ENCODE measurements at regions not wholly inside any gene's neighbourhood (a gene's known extent, or its start where the extent isn't known, plus 50 kb on each side); places are given as distances from the start of the nearest gene placed in this dataset.

DNA sequence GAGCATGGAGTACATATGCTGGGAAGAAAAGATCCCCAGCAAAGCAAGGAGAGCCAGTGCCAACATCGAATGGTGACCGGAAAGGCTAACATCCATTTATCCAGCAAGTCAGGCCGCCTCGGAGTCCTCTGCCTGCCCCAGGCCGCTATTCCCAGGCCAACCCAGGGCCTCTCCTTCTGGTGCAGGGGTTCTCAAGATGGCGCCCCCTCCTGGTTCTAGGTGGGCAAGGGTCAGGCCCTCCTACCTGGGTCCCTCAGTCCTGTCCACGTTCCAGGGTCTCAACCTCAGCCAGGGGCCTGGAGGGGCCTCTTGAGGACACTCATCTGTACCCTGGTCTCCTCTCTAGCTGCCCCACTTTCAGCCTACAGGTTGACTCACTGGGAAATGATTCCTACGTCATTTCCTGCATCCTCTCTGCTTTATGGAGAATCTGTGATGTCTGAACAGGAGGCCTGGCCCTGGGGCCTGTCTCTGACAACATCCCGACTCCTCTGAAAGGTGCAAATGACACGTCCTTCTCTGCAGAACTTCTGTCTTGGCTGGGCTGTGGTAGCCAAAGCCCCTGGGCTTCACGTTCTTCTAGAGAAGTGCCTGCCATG is 145.3 kb downstream of the PSMG1 start:
- no peak for DNase-seq (ENCODE audit: extremely low read depth in 1 of 11, low read depth in 9 of 11, low spot score in 4 of 11)

DNA sequence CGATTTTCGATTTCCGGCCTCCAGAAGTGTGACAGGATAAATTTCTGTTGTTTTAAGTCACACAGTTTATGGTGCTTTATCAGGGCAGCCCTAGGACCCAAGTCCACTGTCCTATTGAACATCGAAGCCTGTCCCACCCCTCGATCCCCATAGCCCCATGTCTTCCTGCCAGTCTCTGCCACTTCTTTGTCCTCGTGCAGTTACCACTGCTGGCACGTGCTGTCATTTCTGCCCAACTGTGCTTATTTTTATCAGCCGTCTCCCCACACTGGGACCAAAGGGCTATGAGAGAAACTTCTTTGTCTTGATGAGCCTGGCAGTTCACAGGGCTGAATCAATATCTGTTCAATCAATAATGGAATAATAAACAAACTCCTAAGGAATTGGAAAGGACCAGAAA is 146.7 kb downstream of the PSMG1 start:
- no peak for DNase-seq (ENCODE audit: extremely low read depth in 1 of 11, low read depth in 9 of 11, low spot score in 4 of 11)

DNA sequence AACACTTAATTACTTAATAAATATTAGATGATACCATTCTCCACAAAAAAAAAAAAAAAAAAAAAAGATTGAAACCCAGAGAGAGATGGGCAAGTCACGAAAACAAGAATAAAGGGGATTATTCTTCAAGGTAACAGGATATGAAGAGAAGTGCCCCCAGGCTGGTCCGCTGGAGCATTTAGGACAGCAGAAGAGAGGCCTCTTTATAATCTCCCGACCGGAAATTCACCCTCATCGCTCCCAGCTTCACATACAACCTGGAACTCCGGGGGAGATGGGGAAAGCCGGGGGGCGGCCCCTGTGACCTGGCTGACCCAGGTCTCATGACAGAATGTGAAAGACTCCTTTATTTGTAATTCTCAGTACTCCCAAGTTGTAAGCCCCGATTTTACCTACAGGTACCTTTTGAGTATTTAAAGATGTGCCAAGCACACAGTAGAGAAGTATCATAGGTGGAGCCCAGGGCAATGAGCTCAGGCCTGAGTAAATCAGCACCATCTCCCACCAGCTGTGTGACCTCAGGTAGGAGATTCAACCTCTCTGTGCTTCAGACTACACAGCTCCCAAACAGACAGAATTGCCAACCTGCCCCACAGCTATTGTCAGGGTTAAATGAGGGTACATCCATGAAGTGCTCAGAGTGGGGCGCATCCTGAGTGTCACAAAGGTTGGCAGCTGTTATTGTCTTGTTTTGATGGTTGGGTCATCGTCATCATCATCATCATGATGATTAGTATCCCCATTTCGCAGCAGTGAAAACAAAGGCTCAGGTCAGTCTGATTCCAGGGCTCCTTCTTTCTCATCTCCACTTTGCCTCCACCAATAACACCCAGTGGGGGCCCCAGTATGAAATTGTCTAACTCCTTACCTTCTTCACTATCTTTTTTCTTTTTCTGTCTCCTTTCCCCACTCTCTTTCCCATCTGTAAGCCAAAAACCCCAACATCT is 148.4 kb downstream of the PSMG1 start:
- DNase-seq (ENCODE audit: extremely low read depth in 1 of 11, low read depth in 9 of 11, low spot score in 4 of 11), result no peak

GRCh38 chr21:39033878-39034589 is 149.2 kb downstream of the PSMG1 start:
- peak in 2 of 11 donors; percentile 31 to 46 for DNase-seq (ENCODE audit: extremely low read depth in 1 of 11, low read depth in 9 of 11, low spot score in 4 of 11)

GRCh38 chr21:39029900-39030884 is 153.1 kb downstream of the PSMG1 start:
- DNase-seq (ENCODE audit: extremely low read depth in 1 of 11, low read depth in 9 of 11, low spot score in 4 of 11), result no peak

GRCh38 chr21:39029086-39029755 is 154.0 kb downstream of the PSMG1 start:
- peak in 1 of 11 donors; percentile 46 for DNase-seq (ENCODE audit: extremely low read depth in 1 of 11, low read depth in 9 of 11, low spot score in 4 of 11)

DNA sequence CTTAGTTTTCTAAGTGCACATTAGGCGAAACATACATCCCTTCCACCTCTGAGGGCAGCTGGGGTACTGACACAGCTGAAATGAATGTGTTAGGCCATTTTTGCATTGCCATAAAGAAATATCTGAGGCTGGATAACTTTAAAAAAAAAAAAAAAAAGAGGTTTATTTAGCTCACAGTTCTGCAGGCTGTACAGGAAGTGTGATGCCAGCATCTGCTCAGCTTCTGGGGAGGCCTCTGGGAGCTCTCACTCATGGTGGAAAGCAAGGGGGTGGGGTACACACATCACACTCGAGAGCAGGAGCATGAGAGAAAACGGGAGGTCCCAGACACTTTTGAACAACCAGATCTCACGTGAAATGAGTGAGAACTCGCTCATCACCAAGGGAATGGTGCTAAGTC is 158.1 kb downstream of the PSMG1 start:
- DNase-seq (ENCODE audit: extremely low read depth in 1 of 11, low read depth in 9 of 11, low spot score in 4 of 11), result no peak

DNA sequence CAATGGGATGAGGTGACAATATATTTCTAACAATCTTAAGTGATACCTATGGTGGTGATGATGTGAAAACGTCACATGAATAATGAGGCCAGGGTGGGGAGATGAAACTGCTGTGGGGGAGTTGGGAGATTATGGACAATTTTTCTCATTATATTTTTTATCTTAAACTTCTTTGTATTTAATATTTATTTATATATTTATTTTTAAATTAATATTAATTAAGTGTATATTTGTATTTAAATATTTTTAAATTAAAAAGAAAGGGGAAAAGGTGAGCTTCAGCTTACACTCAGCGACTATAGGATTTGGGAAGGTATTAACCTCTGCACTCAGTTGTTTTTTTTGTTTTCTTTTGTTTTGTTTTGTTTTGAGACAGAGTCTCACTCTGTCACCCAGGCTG is 158.7 kb downstream of the PSMG1 start:
- no peak for DNase-seq (ENCODE audit: extremely low read depth in 1 of 11, low read depth in 9 of 11, low spot score in 4 of 11)

DNA sequence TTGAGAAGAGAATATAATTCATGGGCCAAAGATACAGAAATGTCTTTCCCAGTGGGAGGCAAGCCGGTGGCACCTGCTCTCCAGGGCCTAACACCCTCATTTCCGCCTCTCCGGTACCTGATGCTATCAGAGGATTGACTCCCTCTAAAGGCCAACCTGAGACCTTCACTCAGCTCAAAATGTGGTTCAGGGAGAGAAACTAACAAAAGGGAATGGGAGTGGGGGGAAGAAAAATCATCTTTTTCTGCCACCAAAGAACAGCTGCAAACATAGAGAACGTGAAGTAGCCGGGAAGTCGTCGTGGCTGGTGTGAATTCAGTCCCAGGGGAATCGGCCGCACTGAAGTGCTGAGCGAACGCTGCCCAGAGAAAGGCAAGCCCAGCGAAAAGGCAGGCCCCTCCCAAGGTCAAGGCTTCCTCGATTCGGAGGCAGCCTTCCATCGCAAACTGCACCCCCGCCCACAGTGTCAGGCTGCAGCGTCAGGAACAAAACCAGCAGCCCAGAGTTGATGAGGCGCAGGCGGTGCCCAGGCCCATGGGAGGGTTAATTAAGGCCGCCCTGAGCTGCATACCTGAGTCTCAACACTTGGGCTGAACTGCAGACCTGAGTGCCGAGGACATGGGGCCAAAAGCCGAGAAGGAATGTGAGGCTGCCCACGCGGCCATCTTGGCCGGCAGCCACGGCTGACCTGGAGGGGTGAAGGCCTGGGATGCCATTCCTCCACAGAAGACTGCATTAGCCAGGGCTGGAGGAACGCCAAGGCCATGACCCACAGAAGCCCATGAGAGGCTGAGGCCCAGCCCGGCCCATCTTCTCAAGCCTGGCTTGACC is 160.2 kb downstream of the PSMG1 start:
- DNase-seq (ENCODE audit: extremely low read depth in 1 of 11, low read depth in 9 of 11, low spot score in 4 of 11), result peak in 1 of 11 donors; percentile 57

DNA sequence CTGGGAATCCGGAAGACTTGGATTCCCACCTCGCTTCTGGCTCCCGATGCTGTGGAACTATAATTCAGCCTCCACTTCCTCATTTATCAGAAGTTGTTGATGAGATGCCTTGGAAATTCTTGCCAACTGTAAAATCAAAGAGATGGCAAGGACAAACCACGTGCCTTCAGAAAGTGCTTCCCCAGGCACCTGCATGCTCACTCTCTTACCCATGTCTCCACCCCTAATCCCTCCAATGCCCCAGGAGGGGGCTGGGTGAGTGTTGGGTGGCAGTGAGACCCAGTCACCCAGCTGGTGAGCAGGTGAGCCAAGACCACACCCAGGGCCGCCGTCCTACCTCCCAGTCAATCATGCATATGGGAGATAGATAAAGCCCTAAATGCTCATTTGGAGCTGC is 160.8 kb downstream of the PSMG1 start:
- no peak for DNase-seq (ENCODE audit: extremely low read depth in 1 of 11, low read depth in 9 of 11, low spot score in 4 of 11)

- DNase-seq (ENCODE audit: extremely low read depth in 1 of 11, low read depth in 9 of 11, low spot score in 4 of 11), result no peak
These were observed 161.2 kb downstream of the PSMG1 start for GRCh38 chr21:39022035-39022434.

DNA sequence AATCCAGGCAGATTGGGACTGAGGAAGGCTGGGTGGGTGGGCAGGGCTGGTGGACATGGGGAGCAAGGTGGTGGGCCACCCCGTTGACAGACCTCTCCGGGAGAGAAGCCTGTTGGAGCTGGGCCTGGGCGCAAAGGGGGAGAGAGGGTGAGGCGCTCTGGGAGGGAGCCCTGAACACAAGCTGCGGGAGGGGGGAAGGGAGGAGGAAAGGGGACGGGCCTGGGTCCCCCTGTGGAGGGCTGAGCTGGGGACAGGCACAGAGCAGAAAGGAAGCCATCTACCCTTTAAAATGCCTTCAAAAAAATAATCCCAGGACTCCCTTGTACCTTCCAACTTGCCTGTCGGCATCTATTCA is 161.8 kb downstream of the PSMG1 start:
- DNase-seq (ENCODE audit: extremely low read depth in 1 of 11, low read depth in 9 of 11, low spot score in 4 of 11), result no peak

DNA sequence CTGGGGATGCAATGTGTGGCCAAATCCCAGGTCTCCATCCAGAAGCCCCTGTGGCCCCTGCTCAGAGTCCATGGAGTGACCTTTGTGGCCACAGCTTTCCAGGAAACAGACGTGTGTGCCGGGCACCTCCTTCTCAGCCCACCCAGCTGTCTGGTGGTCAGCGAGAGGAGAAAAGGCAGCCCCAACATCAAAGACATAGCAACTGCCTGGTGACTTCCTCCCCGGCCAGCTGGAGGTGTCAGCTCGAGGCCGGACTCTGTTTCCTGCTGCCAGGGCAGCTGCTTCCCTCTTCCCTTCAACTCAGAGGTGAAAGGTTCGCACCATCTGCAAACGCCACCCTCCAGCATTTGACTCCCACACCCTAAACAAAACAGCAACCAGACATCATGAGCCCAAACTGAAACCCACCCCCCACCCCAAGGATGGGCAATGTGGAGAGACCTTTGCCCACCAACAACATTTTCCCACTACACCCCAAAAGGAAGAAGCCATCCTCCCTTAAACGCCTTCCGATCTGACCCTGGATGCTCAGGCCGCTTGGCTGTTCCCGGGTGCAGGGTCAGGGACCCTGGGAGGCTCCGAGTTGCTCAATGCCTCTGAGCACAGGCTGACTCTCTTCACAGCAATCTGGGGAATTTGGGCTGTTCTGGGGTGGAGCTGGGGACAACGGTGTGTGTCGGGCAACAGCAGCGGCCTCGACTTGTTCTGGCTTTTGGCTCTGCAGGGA is 162.3 kb downstream of the PSMG1 start:
- DNase-seq (ENCODE audit: extremely low read depth in 1 of 11, low read depth in 9 of 11, low spot score in 4 of 11), result no peak

DNA sequence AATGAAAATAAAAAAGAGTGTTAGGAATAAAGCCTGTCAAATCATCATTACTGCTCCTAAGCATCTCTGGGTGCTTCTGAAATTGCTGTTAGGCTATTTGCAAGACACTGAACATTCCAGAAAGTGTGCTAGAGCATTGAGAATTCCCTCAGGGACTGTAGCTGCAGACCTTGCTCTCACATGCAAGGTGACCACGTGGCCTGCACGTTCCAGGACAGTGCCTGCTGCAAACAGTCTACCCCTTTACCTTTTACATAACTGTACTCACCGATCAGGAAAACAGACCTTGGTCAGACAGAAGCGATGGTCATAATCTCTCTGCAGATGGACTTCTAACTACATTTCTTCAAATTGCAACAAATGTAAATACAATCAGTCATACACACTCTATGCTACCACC is 164.5 kb downstream of the PSMG1 start:
- DNase-seq (ENCODE audit: extremely low read depth in 1 of 11, low read depth in 9 of 11, low spot score in 4 of 11), result no peak

DNA sequence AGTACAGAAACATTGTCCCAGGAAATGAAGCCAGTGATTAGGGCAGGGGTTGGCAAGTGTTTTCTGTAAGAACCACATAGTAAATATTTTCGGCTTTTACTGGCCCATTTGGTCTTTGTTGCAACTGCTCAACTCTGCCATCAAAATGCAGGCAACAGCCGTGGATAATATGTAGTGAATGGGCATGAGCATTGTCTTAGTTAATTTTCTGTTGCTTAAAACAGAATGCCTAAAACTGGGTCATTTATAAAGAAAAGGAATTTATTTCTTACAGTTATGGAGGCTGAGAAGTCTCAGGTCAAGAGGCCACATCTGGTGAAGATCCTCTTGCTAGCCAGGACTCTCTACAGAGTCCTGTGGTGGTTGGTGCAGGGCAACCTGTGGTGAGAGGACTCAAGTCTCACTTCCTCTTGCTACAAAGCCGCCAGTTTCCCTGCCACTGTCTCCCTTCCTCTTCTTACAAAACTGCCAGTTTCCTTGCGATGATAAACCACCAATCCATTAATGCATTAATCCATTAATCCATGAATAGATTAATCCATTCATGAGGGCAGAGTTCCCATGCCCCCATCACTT is 166.4 kb downstream of the PSMG1 start:
- DNase-seq (ENCODE audit: extremely low read depth in 1 of 11, low read depth in 9 of 11, low spot score in 4 of 11), result no peak

DNA sequence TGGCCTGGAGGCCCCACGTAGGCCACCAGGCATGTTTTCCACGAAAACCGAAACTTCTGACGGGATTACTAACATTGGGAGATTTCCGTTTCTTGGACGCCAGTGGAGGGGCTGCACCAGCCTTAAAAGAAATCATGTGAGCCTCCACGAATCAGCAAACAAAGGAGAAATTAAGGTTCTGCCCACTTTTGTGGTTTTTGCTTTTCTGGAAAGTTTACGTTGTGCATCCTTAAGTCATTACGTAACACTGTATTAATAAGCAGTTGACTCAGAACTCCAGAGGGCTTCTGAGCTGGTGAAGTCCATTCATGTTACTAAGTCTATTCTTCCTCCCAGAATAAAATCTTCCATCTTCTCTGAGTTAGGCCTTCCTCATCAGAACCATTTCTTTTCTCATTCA is 168.5 kb downstream of the PSMG1 start:
- no peak for DNase-seq (ENCODE audit: extremely low read depth in 1 of 11, low read depth in 9 of 11, low spot score in 4 of 11)
